NOMO-1 treated with dmso at 0.1 percent for 144 hours (cell line): ENCODE measurements at regions not wholly inside any gene's neighbourhood (a gene's known extent, or its start where the extent isn't known, plus 50 kb on each side); places are given as distances from the start of the nearest gene placed in this dataset.

Experiments used
- DNase-seq: peaks from one replicate; lab custom pipeline; 2025; ENCODE audit not compliant: unreplicated experiment; lab: John Stamatoyannopoulos, UW

DNA sequence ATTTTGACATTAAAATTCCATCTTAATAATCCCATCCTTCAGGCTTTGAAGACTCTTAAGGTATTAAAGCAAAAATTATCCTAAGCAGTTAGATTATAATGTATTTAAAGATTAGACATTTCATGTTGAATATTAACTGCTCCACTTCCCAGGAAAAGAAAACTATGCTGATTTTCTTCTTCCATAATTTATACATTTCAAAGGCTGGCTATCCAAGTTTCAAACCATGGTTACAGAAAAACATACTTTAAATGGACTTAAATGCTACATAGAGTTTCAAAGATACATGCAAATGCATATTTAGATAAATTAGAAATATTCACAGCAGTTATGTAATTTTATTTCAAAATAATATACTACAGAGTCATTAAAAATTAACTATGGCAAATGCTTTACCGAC lies 1505.6 kb upstream of the ZEB2 start:
- DNase-seq: no peak

DNA sequence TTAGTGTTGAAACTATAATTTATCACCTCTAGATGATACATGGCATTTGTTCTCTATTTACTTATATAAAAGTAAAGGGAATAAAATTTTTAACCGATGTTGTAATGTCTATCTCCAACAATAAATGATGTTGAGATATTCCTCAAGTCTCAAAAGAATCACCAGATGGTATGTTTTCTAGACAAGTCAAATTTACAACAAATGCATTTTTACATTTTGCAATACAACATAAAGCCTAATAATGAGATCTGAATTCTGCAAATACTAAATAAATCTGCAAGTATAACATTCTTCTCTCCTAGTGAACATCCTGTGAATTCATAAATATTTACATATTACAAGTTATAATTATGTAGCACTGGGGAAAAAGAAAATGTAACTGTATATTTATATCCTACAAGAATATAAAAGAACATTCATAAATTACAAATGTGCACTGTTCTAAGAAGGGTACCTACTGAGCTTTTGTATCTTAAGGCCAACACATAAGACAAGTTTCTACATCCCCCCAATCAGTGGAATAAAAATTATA lies 1504.4 kb upstream of the ZEB2 start:
- DNase-seq: no peak

DNA sequence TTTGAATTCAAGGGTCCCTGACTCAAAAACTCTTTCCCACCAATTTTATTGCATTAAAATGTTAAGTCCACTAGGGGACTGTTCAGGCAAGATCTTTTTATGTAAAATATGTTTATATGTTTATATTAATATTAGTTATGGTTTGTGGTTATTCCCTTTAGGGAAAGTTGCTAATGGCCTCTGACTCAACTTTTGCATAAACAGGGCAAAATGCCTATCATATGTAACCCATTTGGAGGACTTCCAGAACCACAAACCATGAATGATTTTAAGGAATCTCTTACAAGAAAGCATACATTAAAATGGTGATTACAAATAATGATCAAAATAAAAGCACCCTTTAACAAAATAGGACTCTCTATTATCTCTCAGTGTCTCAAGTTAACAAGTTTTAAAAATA lies 1484.5 kb upstream of the ZEB2 start:
- no peak for DNase-seq

DNA sequence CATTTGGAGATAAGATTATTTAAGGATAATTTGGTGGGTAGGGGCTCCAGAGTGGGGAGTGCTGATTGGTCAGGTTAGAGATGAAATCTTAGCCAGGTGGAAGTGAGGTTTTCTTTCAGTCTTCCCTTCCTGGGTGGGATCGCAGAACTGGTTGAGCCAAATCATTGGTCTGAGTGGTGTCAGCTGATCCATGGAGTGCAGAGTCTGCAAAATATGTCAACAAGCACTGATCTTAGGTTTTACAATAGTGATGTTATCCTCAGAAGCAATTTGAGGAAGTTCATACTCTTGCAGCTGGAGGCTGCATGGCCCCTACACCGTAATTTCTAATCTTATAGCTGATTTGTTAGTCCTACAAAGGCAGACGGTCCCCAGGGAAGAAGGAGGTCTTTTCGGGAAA lies 1483.4 kb upstream of the ZEB2 start:
- no peak for DNase-seq

DNA sequence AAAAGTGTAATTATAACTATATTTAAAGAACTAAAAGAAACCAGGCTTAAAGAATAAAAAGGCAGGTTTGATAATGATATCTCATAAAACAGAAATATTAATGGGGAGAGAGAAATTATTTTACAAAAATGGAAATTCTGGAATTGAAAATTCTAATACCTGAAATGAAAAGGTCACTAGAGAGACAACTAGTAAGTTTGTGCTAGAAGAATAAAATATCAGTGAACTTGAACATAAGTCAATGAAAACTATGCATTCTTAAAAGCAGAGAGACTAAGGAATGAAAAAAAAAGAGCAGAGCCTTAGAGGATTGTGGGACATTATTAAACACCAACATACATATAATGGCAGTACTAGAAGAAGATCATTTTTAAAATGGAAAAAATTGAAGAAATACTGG lies 1475.0 kb upstream of the ZEB2 start:
- no peak for DNase-seq

DNA sequence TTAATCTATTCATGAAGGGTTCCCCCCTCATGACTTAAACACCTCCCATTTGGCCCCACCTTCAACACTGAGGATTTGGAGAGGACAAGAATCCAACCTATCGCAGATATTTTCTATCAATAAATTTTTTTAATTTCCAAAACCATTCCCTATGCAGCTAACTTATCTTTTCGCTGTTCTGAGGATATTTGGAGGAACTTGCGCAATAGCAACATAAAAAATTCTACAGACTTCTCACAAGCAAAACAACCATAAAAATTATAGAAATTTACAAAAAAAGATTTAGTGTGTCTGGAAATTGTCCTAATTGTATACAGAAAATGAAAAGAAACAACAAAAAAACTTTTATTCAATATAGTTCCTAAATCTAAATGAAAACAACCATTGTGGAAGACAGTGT lies 1472.7 kb upstream of the ZEB2 start:
- no peak for DNase-seq

DNA sequence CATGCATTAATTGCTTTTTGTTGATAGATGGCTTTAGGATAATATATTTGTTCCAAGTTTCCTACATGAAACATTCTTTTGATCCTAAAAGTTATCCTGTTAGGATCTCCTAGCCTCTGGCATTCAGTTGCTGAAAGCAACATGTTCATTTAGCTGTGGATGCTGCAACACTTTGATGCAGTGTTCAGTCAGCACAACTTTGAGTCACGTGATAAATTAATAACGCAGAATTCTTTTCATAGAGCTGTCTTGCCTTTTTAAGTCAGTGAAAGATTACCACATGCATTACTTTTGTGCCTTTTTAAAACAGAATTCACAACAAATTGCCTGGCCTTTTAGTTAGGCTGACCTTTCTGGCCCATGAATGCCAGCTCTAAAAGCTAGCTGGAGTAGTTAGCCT lies 1467.9 kb upstream of the ZEB2 start:
- DNase-seq: no peak

DNA sequence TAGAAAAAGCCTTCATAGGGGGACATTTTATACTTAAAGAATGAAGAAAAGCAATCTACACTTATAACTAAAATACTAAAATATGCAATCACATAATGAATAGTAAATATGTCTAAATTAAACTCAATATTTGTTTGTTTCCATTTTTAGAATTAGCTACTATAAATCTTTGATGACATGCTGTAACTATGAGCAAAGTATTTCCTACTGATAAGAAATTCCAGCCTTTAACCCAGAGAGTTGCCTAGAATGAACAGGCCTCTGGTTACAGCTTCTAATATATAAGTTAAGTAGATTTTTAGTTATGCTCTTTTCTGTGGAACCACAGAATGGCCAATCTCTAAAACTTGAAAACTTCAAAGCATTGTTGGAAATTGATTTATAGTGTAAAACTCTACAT lies 1465.6 kb upstream of the ZEB2 start:
- DNase-seq: no peak

DNA sequence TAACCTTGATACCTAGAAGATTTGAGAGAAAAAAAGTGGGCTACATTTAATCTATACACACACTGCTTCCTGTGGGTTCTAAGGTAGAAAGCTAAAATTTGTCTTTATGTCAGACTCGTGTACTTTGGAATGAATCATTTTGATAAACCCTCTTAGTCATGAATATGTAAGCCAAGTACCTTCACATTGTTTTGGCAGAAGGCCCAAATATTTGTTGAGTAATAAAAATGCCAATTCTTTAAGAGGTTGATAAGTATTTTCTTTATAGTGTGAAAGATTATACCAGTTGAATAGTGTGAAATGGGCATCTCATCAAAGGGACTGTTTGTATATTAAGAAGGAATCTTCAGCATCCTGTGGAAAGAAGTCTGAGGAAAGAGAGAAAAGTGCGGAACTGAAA lies 1464.7 kb upstream of the ZEB2 start:
- DNase-seq: no peak

DNA sequence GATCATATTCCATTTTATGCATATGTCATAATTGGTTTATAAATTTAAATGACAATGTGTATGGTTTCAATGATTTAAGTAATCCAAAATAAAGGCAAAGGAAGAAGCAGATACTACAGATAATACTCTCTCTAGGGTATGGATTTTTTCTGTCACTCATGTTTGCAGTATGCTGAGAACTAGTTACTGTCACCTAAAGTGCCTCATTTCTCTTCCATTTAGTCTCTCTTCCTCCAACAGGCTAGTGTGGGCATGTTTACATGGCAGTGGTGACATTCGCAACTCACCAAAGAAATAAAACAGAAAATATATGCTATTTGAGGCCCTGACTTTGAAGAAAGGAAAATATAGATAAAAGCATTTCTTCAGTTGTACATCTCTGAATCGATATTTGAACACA lies 1460.4 kb upstream of the ZEB2 start:
- DNase-seq: no peak

DNA sequence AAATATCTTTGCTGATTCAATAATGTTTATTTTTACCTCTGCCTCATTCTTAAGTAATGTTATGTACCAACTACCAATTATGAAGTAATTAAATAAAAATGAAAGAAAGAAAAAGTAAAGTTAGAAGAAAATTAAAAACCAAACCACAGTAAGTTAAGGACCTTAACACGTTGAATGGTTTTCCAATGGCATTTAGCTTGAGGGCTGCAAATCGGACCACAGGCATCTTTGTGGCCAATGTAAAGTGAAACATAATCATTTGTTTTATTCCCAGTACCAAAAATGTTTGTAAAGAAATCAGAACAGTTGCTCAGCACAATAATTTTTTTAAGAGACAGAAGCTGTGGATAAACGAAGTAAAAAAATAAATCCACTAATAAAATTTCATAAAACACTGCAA lies 1455.5 kb upstream of the ZEB2 start:
- no peak for DNase-seq

DNA sequence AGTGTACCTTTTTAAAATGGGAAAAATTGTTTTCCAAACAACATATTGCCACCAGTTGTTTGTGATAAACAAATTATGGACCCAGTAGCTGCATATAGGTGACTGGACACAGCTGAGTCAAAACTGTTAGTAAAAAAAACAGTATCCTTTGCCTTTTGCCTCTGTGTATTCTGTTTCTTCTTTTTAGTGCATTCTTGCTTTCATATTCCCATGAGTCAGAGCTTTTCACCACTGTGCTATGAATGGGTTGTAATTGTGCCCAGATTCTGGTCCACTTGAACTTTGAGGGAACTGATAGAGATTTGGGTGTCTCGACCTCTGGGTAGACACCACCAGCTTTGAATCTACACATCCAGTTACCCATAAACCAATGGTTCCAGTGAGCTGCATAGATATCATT lies 1441.9 kb upstream of the ZEB2 start:
- DNase-seq: no peak

DNA sequence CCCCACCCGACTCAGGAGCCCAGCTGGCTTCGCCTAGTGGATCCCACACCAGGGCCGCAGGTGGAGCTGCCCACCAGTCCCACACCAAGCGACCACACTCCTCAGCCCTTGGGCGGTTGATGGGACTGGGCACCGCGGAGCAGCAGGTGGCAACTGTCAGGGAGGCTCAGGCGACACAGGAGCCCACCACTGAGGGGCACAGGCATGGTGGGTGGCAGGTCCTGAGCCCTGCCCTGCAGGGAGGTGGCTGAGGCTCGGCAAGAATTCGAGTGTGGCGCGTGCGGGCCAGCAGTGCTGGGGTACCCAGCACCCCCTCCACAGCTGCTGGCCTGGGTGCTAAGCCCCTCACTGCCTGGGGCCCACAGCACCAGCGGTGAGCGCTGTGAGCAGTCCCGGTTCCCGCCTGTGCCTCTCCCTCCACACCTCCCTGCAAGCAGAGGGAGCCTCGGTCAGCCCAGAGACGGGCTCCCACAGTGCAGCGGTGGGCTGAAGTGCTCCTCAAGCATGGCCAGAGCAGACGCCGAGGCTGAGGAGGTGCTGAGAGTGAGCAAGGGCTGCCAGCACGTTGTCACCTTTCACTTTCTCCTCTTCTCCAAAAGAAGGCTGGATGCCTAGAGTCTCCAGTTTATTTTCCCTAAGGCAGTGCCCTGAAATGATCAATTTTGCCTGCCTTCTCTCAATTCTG lies 1440.7 kb upstream of the ZEB2 start:
- no peak for DNase-seq

DNA sequence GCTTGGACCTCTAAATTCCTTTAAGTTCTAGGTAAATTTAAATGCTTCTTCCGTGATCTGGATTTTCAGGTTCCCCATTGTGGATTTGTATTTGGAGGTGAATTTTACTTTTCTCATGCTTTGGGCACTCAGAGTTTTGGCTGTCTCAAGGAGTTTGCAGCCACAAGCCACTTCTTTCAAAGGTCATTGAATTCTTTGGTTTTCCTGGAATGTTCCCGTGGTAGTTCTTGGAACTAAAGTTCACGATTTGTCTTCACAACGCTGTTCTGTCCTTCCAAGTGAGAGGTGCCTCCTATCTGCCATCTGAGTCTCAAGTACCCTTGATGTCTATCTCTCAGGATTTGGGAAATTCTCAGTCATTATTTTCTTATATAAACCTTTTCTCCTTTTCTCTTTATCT lies 1438.7 kb upstream of the ZEB2 start:
- DNase-seq: no peak

DNA sequence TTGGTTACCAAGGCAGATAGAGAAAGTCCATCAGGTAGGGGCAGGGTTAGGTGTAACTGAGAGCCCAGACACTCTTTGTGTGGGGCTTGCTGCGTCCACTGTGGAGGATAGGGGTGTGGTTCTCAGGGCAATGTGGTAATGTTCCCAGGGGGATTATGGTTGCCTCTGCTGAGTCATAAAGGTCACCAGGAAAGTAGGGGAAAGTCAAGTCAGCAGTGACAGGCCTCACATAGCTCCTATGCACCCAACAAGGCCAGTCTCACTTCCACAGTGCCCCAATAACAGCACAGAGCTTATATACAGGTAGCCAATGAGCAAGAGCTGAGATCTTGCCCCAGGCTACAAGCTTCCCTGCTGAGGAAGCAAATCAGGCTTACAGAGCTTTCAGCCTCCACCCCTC lies 1438.0 kb upstream of the ZEB2 start:
- no peak for DNase-seq

DNA sequence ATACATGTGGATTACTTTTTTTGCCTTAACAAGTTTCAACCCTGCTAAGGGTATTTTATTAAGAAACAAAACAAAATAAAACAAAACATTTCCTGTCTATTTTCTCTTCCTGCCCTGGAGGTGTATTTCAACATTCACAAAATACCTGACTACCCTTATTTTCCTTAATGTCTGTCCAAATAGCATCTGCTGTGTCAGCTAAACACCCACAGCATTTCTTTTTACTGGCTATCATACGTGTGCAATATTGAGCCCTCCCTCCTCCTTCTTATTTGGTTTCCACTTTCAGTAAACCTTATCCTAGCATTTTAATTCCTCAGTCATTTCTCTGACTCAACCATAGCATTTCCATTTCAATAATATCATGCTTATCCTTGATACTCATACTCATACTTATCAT lies 1420.0 kb upstream of the ZEB2 start:
- no peak for DNase-seq

DNA sequence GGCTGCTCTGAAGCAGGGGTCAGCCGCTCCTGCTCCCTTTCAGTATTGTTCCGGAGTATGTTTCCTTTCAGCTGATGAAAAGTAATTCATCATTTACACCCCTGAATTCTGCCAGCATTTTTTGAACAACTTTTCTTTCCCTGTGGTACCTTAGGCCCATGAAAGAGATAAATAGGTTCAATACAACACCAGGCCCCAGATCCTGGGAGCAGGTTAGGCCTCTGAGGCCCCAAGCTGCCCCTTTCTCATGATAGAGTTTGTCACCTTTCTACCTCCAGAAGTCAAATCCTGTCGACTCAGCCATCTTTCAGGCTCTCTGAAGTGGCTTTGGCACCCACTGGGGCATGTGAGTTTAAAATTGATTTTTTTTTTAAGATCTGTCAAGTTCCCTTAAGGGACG lies 1415.1 kb upstream of the ZEB2 start:
- DNase-seq: no peak

DNA sequence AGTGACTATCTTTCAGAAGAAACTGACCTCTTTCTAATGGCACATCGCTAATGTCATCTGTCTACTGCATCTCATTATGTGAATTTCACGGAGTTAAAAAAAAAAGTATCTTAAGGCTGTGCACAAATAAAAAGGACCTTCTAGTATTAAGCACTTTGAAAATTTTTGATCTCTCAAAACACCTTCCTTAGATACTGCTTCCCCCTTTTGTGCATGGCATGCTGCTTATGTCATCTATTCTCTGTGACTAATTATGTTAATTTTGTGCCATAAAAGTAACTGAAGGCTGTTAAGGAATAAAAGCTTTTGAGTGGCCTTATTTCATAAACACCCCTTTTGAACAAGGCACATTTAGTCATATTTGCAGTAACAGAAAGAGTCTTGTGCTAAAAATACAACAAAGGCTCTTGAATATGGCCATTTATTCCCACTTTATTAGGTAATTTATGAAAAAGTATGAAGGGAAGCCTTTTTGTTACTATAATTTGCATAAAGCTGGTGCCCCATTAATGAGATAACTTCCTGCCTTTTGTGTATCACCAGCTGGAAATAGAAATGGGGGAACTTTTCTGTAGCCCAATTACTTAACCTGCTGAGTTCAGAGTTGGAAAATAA lies 1412.0 kb upstream of the ZEB2 start:
- no peak for DNase-seq

DNA sequence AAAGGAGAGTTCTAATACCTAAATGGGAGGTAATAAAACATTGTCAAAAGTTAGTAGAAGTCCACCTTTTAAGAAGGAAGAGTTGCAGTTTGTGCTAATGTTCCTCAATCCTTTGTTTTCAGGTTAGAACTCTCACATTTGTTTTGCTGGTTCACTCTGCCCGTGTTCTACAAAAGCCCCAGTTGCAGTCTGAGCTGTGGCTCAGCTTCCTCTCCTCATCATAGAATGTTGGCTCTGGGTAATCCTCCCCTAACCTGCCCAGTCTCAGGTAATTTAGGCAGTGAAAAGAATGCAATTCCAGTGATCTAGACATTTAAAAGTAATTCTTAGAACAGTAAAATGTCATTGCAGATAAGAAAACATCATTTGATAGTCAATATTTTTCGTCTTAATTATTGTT lies 1410.4 kb upstream of the ZEB2 start:
- DNase-seq: no peak

DNA sequence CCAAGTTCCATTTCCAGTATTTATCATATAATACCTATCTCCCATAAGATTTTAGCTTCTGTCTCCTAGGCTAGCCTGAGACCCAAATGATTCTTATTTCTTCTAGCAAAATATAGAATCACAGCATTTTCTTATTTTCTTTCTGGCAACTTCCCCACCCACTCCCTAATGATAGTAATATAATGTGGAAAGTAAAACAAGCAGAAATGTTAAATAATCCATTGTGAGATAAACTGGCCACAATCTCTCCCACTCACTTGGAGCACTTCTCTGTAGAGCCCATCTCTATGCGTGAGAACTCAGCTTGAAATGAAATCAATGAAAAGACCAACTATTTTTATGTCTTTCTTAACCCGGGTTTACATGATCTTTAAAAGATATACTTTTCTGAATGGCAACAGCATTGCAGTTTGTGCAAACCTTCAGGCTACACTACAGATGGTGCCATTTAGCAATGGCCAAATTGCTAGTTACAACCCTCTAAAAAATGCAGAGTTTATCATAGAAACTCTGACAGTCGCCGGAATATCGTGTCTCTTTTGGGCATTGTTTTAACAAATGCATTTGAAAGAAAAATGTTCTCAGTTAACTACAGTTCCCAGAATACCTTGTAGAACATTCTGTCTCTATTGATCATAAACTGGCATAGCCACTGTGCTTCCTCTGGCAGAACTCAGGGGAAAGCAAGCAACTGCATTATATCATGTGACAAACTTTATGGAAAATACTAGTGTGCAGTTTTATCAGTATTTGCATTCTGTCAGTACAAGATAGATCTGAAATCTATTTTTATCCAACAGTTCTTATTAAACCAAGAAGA lies 1407.4 kb upstream of the ZEB2 start:
- no peak for DNase-seq

DNA sequence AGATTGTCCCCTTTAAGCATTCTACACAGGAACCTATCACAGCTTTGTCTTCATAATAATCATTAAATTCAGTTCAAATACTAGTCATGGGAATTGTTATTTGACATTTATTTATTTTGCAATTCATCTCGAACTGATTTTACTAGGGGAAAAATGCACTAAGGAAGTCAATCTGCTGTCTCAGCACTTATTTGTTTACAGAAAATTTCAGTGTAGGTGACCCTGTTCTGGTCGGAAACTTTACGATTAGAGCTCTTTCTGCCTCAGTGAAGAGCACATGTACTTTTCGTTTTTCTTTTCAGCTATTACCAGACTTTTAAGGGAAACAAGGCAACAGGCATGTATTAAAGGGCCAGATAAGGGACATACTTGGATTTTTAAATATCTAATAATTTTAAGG lies 1405.7 kb upstream of the ZEB2 start:
- DNase-seq: no peak

DNA sequence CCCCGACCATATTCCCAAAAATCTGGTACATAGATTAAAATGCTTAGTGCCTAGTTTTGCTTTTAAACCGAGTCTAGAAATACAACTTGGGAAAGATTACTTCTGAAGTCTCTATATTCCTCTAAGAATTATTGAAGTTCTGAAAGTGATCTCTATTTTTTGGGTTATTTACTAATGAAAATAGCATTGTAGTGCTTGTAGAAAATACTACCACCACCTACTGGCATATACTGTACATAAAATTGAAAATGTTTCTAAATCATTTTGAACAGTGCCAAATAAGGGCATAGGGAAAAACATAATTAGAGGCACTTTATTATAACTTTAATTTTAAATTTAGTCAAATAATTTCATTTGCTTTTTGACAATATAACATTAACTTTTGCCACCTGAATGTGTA lies 1399.6 kb upstream of the ZEB2 start:
- no peak for DNase-seq
